Fibroblast of skin of abdomen (primary cell): ENCODE measurements at regions not wholly inside any gene's neighbourhood (a gene's known extent, or its start where the extent isn't known, plus 50 kb on each side); places are given as distances from the start of the nearest gene placed in this dataset.

Experiments
- DNase-seq: peaks from one replicate; pipeline ENCODE4 v3.0.0-alpha.2; 2013

- peak; percentile 48 for DNase-seq
Observed at GRCh38 chr3:44058022-44058867, 183.4 kb upstream of the TOPAZ1 start.

GRCh38 chr3:44058868-44059203, 182.8 kb upstream of the TOPAZ1 start:
- DNase-seq = no peak

GRCh38 chr3:44060164-44060563, 181.5 kb upstream of the TOPAZ1 start:
- DNase-seq = no peak

- DNase-seq = no peak
Observed at GRCh38 chr3:44061268-44061667, 180.4 kb upstream of the TOPAZ1 start.

- DNase-seq = no peak
Observed at GRCh38 chr3:44061961-44062360, 179.7 kb upstream of the TOPAZ1 start.

GRCh38 chr3:44065311-44066094, 176.2 kb upstream of the TOPAZ1 start:
- DNase-seq = no peak

- DNase-seq = no peak
Observed at GRCh38 chr3:44066806-44067205, 174.9 kb upstream of the TOPAZ1 start.

- DNase-seq = no peak
Observed at GRCh38 chr3:44067431-44067830, 174.3 kb upstream of the TOPAZ1 start.

- no peak for DNase-seq
Observed at GRCh38 chr3:44068753-44069152, 172.9 kb upstream of the TOPAZ1 start.

- DNase-seq = no peak
Observed at GRCh38 chr3:44069276-44069675, 172.4 kb upstream of the TOPAZ1 start.

GRCh38 chr3:44070841-44071546, 170.7 kb upstream of the TOPAZ1 start:
- no peak for DNase-seq

GRCh38 chr3:44072601-44073540, 168.8 kb upstream of the TOPAZ1 start:
- DNase-seq = no peak

- DNase-seq = no peak
Observed at GRCh38 chr3:44074181-44074580, 167.5 kb upstream of the TOPAZ1 start.

- no peak for DNase-seq
Observed at GRCh38 chr3:44076221-44076829, 165.4 kb upstream of the TOPAZ1 start.

- DNase-seq = peak; percentile 4
Observed at GRCh38 chr3:44077267-44077666, 164.4 kb upstream of the TOPAZ1 start.

GRCh38 chr3:44078863-44079262, 162.8 kb upstream of the TOPAZ1 start:
- no peak for DNase-seq

GRCh38 chr3:44079916-44080315, 161.8 kb upstream of the TOPAZ1 start:
- DNase-seq = no peak

- DNase-seq = no peak
Observed at GRCh38 chr3:44080474-44081072, 161.1 kb upstream of the TOPAZ1 start.

GRCh38 chr3:44090036-44090435, 151.7 kb upstream of the TOPAZ1 start:
- DNase-seq = no peak

- DNase-seq = no peak
Observed at GRCh38 chr3:44092497-44092896, 149.2 kb upstream of the TOPAZ1 start.

- no peak for DNase-seq
Observed at GRCh38 chr3:44093531-44093930, 148.2 kb upstream of the TOPAZ1 start.
